ENCODE measurements at regions not wholly inside any gene's neighbourhood (a gene's known extent, or its start where the extent isn't known, plus 50 kb on each side); places are given as distances from the start of the nearest gene placed in this dataset.
"Not testable (repeated sequence)": the region's sequence is repeated elsewhere in the genome, so short reads cannot be mapped to it uniquely, and the experiment has no call there.

- Histone ChIP-seq H3K27me3 (no peaks in the 10 kb centered on the region), H3K4me1 (ENCODE audit: insufficient read depth) (peaks cover 3% of the 10 kb centered on the region), H2AFZ (no peak overlapping the region), H3K36me3 (replicated peaks; ENCODE audit: insufficient read depth, low read depth) (no peaks in the 10 kb centered on the region), H3K9me3 (ENCODE audit: low read depth) (no peaks in the 10 kb centered on the region), H3K9me2 (replicated peaks; ENCODE audit: insufficient read depth) (no peaks in the 10 kb centered on the region), H3K4me3 (no peak overlapping the region), H3K79me2 (no peaks in the 10 kb centered on the region), H3K4me2 (no peak overlapping the region), H3K27ac (no peak overlapping the region), H4K20me1 (ENCODE audit: insufficient read depth, poor library complexity, severe bottlenecking) (no peaks in the 10 kb centered on the region)
- DNase-seq (ENCODE audit: low spot score), result no peak
- TF ChIP-seq CTCF (IDR thresholded peaks at IDR 0.05; ENCODE audit: poor library complexity) (no peak), EZH2phosphoT487 (IDR thresholded peaks at IDR 0.05; ENCODE audit: low read depth, severe bottlenecking, unreplicated experiment) (no peak), EZH2 (IDR thresholded peaks at IDR 0.05; ENCODE audit: borderline replicate concordance) (no peak)
- WGBS (ENCODE audit: low lambda C conversion rate, missing lambda C conversion rate), result 98% methylated on average over 4 of the region's 4 CpGs
Measured at GRCh38 chr6:5893295-5893694, 113.4 kb downstream of the NRN1 start.

GRCh38 chr6:5892669-5893068, 114.1 kb downstream of the NRN1 start:
- peak overlapping the region; percentile 70 for H2AFZ ChIP-seq
- DNase-seq (ENCODE audit: low spot score), result no peak
- H3K4me1 ChIP-seq (ENCODE audit: insufficient read depth), result peaks cover 3% of the 10 kb centered on the region
- 89% methylated on average over 6 of the region's 6 CpGs for WGBS (ENCODE audit: low lambda C conversion rate, missing lambda C conversion rate)
- H3K4me2 ChIP-seq, result peak overlapping the region; percentile 70
- H3K9me2 ChIP-seq (replicated peaks; ENCODE audit: insufficient read depth), result no peaks in the 10 kb centered on the region
- H3K9me3 ChIP-seq (ENCODE audit: low read depth), result no peaks in the 10 kb centered on the region
- H4K20me1 ChIP-seq (ENCODE audit: insufficient read depth, poor library complexity, severe bottlenecking), result no peaks in the 10 kb centered on the region
- no peaks in the 10 kb centered on the region for H3K36me3 ChIP-seq (replicated peaks; ENCODE audit: insufficient read depth, low read depth)
- H3K27ac ChIP-seq, result peak overlapping the region; percentile 77
- no peak for TF ChIP-seq EZH2 (IDR thresholded peaks at IDR 0.05; ENCODE audit: borderline replicate concordance)
- TF ChIP-seq CTCF (IDR thresholded peaks at IDR 0.05; ENCODE audit: poor library complexity), result no peak
- no peak for TF ChIP-seq EZH2phosphoT487 (IDR thresholded peaks at IDR 0.05; ENCODE audit: low read depth, severe bottlenecking, unreplicated experiment)
- no peaks in the 10 kb centered on the region for H3K79me2 ChIP-seq
- H3K4me3 ChIP-seq, result no peak overlapping the region
- H3K27me3 ChIP-seq, result no peaks in the 10 kb centered on the region

GRCh38 chr6:5878792-5879191, 127.9 kb downstream of the NRN1 start:
- Histone ChIP-seq H3K4me3 (no peak overlapping the region), H3K27ac (no peak overlapping the region), H2AFZ (no peak overlapping the region), H3K36me3 (replicated peaks; ENCODE audit: insufficient read depth, low read depth) (no peaks in the 10 kb centered on the region), H3K9me3 (ENCODE audit: low read depth) (no peaks in the 10 kb centered on the region), H3K9me2 (replicated peaks; ENCODE audit: insufficient read depth) (no peaks in the 10 kb centered on the region), H4K20me1 (ENCODE audit: insufficient read depth, poor library complexity, severe bottlenecking) (no peaks in the 10 kb centered on the region), H3K27me3 (no peaks in the 10 kb centered on the region), H3K4me1 (ENCODE audit: insufficient read depth) (no peaks in the 10 kb centered on the region), H3K4me2 (no peak overlapping the region), H3K79me2 (no peaks in the 10 kb centered on the region)
- 96% methylated on average over 1 of the region's 1 CpG for WGBS (ENCODE audit: low lambda C conversion rate, missing lambda C conversion rate)
- TF ChIP-seq EZH2 (IDR thresholded peaks at IDR 0.05; ENCODE audit: borderline replicate concordance), result no peak
- TF ChIP-seq CTCF (IDR thresholded peaks at IDR 0.05; ENCODE audit: poor library complexity), result no peak
- TF ChIP-seq EZH2phosphoT487 (IDR thresholded peaks at IDR 0.05; ENCODE audit: low read depth, severe bottlenecking, unreplicated experiment), result no peak
- no peak for DNase-seq (ENCODE audit: low spot score)

GRCh38 chr6:5876076-5876475, 130.6 kb downstream of the NRN1 start:
- Histone ChIP-seq H3K4me1 (ENCODE audit: insufficient read depth) (no peaks in the 10 kb centered on the region), H2AFZ (no peak overlapping the region), H3K27me3 (no peaks in the 10 kb centered on the region), H3K4me2 (no peak overlapping the region), H3K9me2 (replicated peaks; ENCODE audit: insufficient read depth) (no peaks in the 10 kb centered on the region), H3K27ac (no peak overlapping the region), H3K4me3 (no peak overlapping the region), H3K79me2 (no peaks in the 10 kb centered on the region), H3K36me3 (replicated peaks; ENCODE audit: insufficient read depth, low read depth) (no peaks in the 10 kb centered on the region), H3K9me3 (ENCODE audit: low read depth) (no peaks in the 10 kb centered on the region), H4K20me1 (ENCODE audit: insufficient read depth, poor library complexity, severe bottlenecking) (no peaks in the 10 kb centered on the region)
- WGBS (ENCODE audit: low lambda C conversion rate, missing lambda C conversion rate), result 85% methylated on average over 4 of the region's 4 CpGs
- no peak for TF ChIP-seq EZH2phosphoT487 (IDR thresholded peaks at IDR 0.05; ENCODE audit: low read depth, severe bottlenecking, unreplicated experiment)
- no peak for DNase-seq (ENCODE audit: low spot score)

GRCh38 chr6:5873976-5874375, 132.7 kb downstream of the NRN1 start:
- not testable (repeated sequence) for H2AFZ ChIP-seq, H3K27me3 ChIP-seq, H3K27ac ChIP-seq

More at GRCh38 chr6:5873976-5874375, 132.7 kb downstream of the NRN1 start:
- H3K4me2 ChIP-seq; DNase-seq (ENCODE audit: low spot score); H3K9me2 ChIP-seq (replicated peaks; ENCODE audit: insufficient read depth); H3K36me3 ChIP-seq (replicated peaks; ENCODE audit: insufficient read depth, low read depth); H3K79me2 ChIP-seq; H3K4me1 ChIP-seq (ENCODE audit: insufficient read depth); H3K4me3 ChIP-seq; H3K9me3 ChIP-seq (ENCODE audit: low read depth); H4K20me1 ChIP-seq (ENCODE audit: insufficient read depth, poor library complexity, severe bottlenecking): not testable (repeated sequence)
